ENCODE measurements at regions not wholly inside any gene's neighbourhood (a gene's known extent, or its start where the extent isn't known, plus 50 kb on each side); places are given as distances from the start of the nearest gene placed in this dataset.

- no peak overlapping the region for H3K4me3 ChIP-seq (ENCODE audit: low read depth, low read length)
- DNase-seq (ENCODE audit: low read depth): no peak
- no peak for TF ChIP-seq CTCF (conservative IDR thresholded peaks at IDR 0.05; ENCODE audit: low read depth, low read length)
These were observed 121.7 kb upstream of the EXOC2 start for GRCh38 chr6:814378-815347.

- H3K4me3 ChIP-seq (ENCODE audit: low read depth, low read length): no peak overlapping the region
- TF ChIP-seq CTCF (conservative IDR thresholded peaks at IDR 0.05; ENCODE audit: low read depth, low read length): no peak
- DNase-seq (ENCODE audit: low read depth): no peak
These were observed 118.9 kb upstream of the EXOC2 start for GRCh38 chr6:811831-812230.

GRCh38 chr6:811191-811590 lies 118.3 kb upstream of the EXOC2 start:
- no peak for TF ChIP-seq CTCF (conservative IDR thresholded peaks at IDR 0.05; ENCODE audit: low read depth, low read length)
- no peak for DNase-seq (ENCODE audit: low read depth)
- no peak overlapping the region for H3K4me3 ChIP-seq (ENCODE audit: low read depth, low read length)

GRCh38 chr6:804771-805170 lies 111.8 kb upstream of the EXOC2 start:
- H3K4me3 ChIP-seq (ENCODE audit: low read depth, low read length): no peak overlapping the region
- no peak for DNase-seq (ENCODE audit: low read depth)
- no peak for TF ChIP-seq CTCF (conservative IDR thresholded peaks at IDR 0.05; ENCODE audit: low read depth, low read length)

GRCh38 chr6:804317-804716 lies 111.4 kb upstream of the EXOC2 start:
- no peak for TF ChIP-seq CTCF (conservative IDR thresholded peaks at IDR 0.05; ENCODE audit: low read depth, low read length)
- DNase-seq (ENCODE audit: low read depth): no peak
- H3K4me3 ChIP-seq (ENCODE audit: low read depth, low read length): no peak overlapping the region

GRCh38 chr6:803191-803977 lies 110.4 kb upstream of the EXOC2 start:
- H3K4me3 ChIP-seq (ENCODE audit: low read depth, low read length): no peak overlapping the region
- TF ChIP-seq CTCF (conservative IDR thresholded peaks at IDR 0.05; ENCODE audit: low read depth, low read length): no peak
- DNase-seq (ENCODE audit: low read depth): no peak
